ENCODE measurements at regions not wholly inside any gene's neighbourhood (a gene's known extent, or its start where the extent isn't known, plus 50 kb on each side); places are given as distances from the start of the nearest gene placed in this dataset.

DNA sequence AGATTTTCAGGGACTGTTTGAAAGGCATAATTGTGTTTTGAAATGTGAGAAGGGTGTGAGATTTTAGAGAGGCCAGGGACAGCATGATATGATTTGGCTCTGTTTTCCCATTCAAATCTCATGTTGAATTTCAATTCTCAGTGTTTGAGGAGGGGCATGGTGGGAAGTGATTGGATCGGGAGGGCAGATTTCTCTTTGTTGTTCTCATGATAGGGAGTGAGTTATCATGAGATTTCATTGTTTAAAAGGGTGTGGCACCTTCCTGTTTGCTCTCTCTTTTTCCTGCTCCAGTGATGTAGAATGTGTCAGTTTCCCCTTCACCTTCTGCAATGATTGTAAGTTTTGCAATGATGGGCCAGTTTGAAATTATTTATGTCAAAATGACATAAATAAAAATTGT is 113.0 kb upstream of the PCDH15 start:
- no peak for DNase-seq

DNA sequence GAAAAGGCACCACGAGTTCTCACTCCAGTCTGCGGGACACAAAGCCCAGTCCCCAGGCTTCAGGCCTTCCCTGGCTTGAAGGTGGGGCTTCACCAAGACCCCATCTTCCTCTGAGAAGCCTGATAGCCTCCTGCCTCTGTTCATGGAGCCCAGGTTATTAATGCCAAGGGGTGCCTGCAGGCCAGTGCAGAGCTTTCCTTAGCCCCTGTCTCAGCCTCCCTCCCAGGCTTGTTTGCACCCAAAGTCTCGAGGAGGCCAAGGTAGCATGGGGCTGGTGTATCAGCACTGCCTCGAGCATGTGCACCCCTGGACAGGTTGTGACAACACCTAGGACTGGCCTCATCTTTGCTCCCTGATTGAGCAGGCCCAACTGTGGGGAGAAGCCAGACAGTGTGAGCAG is 108.1 kb upstream of the PCDH15 start:
- no peak for DNase-seq

DNA sequence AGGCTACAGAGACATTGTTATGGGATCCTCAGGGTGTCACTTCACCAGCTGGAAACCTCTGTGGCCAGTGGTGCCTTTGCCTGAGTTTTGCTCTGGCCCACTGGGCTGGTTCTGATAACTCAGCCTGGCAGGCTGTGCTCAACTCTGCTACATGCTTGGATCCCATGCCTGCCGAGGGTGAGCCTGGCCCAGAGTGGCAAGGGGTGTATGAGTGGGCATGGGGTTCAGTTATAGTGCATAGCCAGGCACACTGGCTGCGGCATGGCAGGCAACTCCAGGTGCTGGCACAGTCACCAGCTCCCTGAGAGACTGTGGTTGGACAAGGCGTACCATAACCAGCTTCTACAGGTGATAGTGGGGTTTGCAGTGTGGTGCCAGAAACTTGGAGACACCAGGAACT is 107.0 kb upstream of the PCDH15 start:
- DNase-seq: no peak

DNA sequence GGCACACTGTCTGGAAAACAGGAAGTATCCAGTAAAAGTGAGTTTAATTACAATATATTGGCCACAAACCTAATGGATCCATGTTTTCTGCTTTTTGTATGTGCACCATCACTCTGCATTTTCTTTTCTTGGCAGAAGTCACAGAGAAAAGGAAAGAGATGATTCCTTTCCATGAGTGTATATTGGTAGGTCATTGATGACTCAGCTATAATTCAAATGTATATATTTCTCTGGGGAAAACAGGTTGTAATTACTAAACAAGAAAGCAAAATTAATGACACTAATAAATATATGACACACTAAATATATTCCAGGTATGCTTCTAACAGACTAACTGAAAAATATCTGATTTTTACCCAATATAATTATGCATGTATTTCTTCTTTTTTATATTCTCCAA is 105.9 kb upstream of the PCDH15 start:
- DNase-seq: no peak

DNA sequence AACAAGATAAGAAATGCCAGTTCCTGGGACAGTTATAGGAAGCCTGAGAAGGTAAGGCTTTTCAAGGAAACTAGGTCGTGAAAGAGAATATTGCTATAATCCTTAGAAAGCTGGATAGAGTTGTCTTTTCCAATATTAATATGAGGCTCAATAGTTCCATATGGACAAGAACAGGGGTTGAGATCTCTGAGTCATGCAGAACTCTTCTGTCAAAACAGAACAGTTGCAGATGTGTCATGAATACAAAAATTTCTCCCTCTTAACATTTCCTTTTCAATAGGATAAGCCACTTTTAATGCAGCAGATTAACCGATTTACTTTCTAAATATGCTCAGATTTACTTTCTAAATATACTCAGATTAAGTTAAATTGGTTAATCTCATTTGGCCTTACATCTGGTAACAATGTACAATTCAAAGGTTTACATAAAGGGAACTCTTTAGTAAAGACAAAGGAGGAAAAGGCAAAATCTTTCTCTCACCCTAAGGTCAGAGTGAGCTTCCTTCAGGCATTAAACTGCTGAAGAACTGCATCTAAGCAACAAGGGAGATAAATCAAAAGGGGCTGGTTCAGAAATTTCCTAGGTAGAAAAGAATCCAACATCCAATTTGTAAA is 104.7 kb upstream of the PCDH15 start:
- no peak for DNase-seq

DNA sequence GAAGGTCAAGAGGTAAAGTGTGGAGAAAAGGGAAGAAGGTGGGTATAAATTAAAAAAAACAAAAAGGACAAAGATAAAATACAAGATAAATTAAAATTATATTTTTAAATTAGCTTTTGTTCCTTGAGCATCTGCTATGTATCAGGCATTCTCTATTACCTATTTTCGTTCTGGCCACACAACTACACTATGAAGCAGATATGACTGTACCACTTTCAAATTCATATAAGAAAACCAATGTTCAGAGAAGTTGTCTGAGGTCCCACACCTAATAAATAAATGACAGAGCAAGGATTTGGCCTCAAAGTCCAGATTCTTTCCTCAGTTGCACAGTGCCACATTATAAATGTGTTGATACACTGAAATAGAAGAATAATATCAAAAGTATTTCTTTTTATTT is 103.8 kb upstream of the PCDH15 start:
- no peak for DNase-seq

DNA sequence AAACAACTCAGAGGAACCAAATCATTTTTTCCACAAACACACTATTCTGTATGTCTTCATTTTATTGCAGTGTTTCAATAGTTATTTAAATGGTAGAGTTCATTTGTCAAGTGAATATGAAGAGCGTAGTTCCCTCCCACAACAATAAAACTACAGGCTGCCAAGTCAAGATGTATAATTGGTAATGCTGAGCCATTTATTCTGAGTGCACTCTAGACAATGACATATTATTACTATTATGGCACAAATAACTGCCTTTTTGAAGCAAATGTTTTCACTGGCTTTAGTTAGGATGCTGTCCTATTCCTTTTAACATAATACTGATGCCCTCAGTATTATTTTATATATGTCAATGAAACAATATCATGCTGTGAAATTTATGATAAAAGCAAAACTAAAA is 102.7 kb upstream of the PCDH15 start:
- no peak for DNase-seq

DNA sequence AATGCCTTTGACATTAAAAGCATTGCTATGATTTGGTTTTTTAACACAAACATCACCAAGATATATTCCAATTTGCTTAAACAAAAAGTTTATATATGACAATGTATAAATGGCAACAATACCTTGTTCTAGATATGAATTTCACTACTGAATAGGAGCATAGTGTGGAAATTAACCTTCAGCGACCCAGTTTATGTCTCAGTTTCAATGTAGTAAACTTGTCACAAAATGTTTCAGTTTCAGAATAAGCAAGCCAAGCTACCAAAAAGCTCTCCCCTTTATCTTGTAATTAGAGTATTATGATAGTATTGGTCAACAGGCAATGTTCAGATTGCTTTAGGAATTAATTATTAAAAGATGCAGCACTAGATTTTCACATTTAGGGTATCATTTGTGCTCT is 99.6 kb upstream of the PCDH15 start:
- no peak for DNase-seq

DNA sequence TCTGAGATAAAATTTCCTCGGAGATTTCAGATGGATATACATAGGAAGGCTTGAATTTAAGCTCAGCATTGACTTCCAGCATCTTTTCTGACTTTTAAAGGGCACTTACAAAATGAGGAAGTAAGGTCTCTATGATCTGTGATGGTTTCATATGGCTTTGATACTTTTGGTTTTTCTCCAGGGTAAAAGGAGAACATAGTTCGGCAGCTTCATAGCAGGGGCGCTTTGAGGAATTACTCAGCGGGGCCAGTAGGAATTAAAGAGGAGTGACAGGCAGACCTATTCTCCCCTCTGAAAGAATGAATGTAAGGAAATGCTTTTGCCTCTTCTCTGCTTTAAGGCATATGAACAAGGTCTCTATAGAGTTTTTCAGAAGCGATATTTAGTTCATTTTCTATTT is 80.0 kb upstream of the PCDH15 start:
- no peak for DNase-seq

DNA sequence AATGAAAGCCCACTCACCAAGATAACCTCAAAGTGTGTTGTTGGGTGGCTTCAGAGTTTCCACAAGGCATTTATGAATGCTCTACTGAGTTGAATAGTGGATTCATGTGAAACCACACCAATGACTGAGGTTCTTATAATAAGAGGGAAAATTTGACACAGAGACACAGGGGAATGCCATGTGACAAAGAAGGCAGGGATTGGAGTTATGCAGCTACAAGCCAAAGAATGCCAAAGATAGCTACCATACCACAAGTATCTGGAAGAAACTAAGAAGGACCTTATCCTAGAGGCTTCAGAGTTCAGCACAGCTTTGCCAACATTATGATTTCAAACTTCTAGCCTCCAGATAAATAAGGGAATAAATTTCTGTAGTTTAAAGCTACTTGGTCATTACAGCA is 68.0 kb upstream of the PCDH15 start:
- no peak for DNase-seq

DNA sequence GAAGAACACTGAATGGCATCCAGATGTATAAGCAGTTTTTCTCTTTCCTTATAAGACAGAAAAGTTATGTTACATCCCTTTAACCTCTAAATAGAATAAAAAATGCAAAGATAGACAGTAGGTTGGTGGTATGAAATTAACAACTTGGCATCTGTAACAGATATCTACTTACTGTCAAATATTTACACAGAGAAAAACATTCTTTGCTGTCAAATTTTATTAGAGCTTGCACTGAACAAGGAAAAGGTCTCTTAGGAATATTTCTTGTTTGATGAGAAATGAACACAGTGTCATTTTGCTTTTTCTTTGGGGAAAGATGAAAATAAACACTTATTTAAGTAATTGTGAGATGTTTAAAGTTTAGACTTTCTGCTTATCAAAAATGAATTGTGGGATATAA is 65.6 kb upstream of the PCDH15 start:
- no peak for DNase-seq

DNA sequence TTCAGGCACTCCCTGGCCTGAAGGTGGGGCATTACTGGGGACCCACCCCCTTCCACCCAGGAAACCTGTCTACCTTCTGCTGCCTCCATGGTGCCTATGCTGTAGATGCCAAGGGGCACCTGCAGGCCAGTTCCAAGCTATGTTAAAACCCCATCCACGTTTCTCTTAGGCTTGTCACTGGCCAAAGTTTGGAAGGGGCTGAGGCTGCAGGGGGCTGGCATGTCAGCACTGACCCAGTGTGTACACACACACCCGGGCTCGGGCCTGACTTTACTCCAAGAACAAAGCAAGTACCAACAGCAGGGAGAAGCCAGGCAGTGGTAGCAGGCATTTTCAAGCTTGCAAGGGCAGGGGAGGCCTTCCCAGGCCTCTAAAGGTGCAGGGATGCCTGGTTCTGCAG is 53.8 kb upstream of the PCDH15 start:
- no peak for DNase-seq

DNA sequence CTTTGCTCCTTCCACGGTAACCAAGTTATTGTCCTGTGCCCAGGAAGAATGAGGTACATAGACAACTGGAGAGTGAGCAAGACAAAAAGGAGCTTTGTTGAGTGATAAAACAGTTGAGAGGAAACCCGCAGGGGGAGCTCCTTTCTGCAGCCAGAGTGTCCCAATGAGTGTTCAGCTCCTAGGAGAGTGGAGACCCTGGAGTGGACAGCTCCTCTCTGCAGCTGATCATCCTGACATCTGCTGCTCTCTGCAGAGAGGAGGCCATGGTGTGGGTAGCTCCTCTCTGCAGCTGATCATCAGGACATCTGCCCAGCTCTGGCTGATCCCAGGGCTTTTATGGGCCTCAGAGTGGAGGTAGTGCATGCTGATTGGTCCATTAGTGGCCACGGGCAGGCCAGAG is 53.4 kb upstream of the PCDH15 start:
- DNase-seq: no peak

DNA sequence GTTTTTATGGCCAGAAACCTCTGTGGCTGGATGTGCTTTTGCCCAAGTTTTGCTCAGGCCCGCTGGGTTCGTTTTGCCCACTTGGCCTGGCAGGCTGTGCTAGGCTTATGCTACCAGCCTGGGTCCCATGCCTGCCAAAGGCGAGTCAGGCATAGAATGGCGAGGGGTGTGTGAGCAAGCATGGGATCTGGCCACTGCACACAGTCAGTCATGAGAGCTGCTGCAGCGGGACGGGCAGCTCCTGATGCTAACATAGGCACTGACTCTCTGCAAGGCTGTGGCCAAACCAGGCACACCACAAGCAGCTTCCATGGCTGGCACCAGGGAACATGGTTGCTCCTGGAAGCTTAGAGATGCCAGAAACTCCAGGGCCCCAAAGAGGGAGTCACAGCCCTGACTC is 52.9 kb upstream of the PCDH15 start:
- no peak for DNase-seq
